GM19240 (cell line): ENCODE measurements at regions not wholly inside any gene's neighbourhood (a gene's known extent, or its start where the extent isn't known, plus 50 kb on each side); places are given as distances from the start of the nearest gene placed in this dataset.
"Not testable (repeated sequence)": the region's sequence is repeated elsewhere in the genome, so short reads cannot be mapped to it uniquely, and the experiment has no call there.

Experiments used
- DNase-seq: peaks from one replicate; pipeline ENCODE4 v3.0.0; 2011; ENCODE audit warnings: low spot score; ENCODE audit not compliant: insufficient read length

- no peak for DNase-seq
Observed at GRCh38 chr16:76970087-76970744, 220.8 kb upstream of the MON1B start.

- no peak for DNase-seq
Observed at GRCh38 chr16:76970745-76971099, 220.3 kb upstream of the MON1B start.

GRCh38 chr16:76976101-76976500, 214.9 kb upstream of the MON1B start:
- DNase-seq = no peak

GRCh38 chr16:76976756-76977155, 214.2 kb upstream of the MON1B start:
- no peak for DNase-seq

GRCh38 chr16:76984196-76984595, 206.8 kb upstream of the MON1B start:
- no peak for DNase-seq

GRCh38 chr16:76985392-76986045, 205.5 kb upstream of the MON1B start:
- no peak for DNase-seq

GRCh38 chr16:76988526-76988925, 202.5 kb upstream of the MON1B start:
- DNase-seq = no peak

GRCh38 chr16:77002644-77003043, 188.3 kb upstream of the MON1B start:
- DNase-seq = no peak

- no peak for DNase-seq
Observed at GRCh38 chr16:77009453-77009852, 181.5 kb upstream of the MON1B start.

GRCh38 chr16:77014441-77014840, 176.5 kb upstream of the MON1B start:
- no peak for DNase-seq

GRCh38 chr16:77030600-77030999, 160.4 kb upstream of the MON1B start:
- no peak for DNase-seq

GRCh38 chr16:77033516-77033915, 157.5 kb upstream of the MON1B start:
- DNase-seq = no peak

GRCh38 chr16:77035361-77035760, 155.6 kb upstream of the MON1B start:
- no peak for DNase-seq

GRCh38 chr16:77037696-77038347, 153.2 kb upstream of the MON1B start:
- DNase-seq = no peak

GRCh38 chr16:77041468-77041867, 149.5 kb upstream of the MON1B start:
- DNase-seq = no peak

GRCh38 chr16:77043076-77043475, 147.9 kb upstream of the MON1B start:
- no peak for DNase-seq

- no peak for DNase-seq
Observed at GRCh38 chr16:77046206-77046605, 144.8 kb upstream of the MON1B start.

GRCh38 chr16:77048085-77048484, 142.9 kb upstream of the MON1B start:
- DNase-seq = no peak

- no peak for DNase-seq
Observed at GRCh38 chr16:77049577-77049976, 141.4 kb upstream of the MON1B start.

GRCh38 chr16:77056597-77056996, 134.4 kb upstream of the MON1B start:
- DNase-seq = not testable (repeated sequence)

- DNase-seq = no peak
Observed at GRCh38 chr16:77057161-77057774, 133.7 kb upstream of the MON1B start.

- DNase-seq = no peak
Observed at GRCh38 chr16:77059446-77059845, 131.5 kb upstream of the MON1B start.
